ENCODE measurements at regions not wholly inside any gene's neighbourhood (a gene's known extent, or its start where the extent isn't known, plus 50 kb on each side); places are given as distances from the start of the nearest gene placed in this dataset.
"Not testable (repeated sequence)": the region's sequence is repeated elsewhere in the genome, so short reads cannot be mapped to it uniquely, and the experiment has no call there.

DNA sequence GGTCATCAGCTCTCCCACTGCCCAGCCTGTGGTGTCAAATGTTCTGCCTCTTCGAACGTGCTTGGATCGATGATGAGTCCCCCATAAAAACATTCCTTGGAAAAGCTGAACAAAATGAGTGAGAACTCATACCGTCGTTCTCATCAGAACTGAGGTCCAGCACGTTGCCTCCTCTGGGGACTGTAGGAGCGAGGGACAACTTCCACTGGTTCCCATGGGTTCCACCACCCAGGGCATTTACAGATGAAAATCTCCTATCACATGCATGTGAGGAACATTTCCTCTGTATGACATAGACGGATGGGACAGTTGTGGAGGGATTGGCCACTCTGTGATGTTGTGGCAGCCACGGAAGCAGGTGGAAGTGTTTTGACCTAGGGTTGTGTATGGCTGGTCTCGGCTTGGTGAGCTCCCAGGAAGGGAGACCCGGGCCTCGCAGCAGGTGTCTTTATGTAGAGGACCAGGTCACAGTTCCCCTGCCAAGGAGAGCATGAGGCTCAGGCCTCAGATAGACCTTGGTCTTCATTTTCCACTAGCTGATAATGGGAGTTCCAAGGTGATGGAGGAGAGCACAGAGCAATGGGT, 113.0 kb downstream of the SNRPN start:
- no peak for DNase-seq (ENCODE audit: low spot score)

DNA sequence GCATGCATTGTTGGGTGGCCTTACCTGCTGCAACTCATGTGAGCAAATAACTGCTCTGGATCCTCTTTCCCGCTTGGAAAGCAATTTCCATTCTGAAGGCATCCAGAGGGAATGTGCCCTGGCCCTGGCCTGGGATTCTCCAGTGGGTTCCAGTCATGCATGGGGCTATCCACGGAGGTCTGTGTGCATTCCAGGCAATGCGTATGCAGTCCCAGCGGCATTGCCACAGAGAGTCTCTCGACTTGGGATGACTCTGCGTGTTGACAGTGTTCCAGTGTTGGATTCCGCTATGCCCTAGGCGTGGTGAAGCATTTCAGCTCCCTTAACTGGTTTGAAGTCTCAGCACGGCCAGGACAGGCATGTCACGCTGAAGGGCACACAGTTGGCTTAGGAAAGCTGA, 113.9 kb downstream of the SNRPN start:
- no peak for DNase-seq (ENCODE audit: low spot score)

DNA sequence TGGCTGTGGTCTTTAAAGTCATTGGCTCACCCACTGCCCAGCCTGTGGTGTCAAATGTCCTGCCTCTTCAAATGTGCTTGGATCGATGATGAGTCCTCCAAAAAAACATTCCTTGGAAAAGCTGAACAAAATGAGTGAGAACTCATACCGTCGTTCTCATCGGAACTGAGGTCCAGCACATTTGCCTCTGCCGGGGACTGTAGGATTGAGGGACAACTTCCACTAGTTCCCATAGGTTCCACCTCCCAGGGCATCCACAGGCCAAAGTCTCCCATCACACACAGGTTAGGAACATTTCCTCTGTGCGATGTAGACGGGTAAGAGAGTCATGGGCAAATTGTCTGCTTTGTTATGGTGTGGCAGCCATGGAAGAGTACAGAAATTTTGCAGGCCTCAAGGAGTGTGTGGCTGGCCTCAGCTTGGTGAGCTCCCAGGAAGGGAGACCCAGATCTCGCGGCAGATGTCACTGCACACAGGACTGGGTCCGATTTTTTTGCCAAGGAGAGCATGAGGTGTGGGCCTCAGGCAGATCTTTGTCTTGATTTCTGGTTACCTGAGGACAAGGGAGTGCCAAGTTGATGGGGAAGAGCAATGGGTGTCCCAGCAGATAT, 115.7 kb downstream of the SNRPN start:
- DNase-seq (ENCODE audit: low spot score): no peak

DNA sequence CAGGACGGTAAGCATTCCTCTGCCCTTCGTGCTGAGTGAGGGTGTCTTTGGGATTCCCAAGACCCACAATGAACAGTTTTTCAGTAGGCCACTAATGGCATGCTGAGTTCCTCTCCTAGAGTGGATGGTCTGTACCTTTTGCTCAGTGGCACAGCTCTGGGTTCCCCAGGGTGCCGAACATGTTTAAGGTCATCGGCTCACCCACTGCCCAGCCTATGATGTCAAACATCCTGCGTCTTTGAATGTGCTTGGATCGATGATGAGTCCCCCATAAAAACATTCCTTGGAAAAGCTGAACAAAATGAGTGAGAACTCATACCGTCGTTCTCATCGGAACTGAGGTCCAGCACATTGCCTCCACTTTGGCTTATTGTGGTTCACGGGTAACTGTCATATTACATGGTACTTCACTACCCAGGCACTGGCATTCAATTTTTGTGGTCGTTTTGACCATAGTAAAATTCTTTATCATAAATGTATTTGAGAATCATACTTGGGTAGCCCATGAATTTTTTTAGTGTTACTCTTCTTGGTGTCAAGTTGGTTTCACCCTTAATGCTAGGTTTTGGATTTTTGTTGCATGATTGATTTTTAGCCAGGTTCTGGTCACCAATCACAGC, 118.2 kb downstream of the SNRPN start:
- DNase-seq (ENCODE audit: low spot score): no peak

DNA sequence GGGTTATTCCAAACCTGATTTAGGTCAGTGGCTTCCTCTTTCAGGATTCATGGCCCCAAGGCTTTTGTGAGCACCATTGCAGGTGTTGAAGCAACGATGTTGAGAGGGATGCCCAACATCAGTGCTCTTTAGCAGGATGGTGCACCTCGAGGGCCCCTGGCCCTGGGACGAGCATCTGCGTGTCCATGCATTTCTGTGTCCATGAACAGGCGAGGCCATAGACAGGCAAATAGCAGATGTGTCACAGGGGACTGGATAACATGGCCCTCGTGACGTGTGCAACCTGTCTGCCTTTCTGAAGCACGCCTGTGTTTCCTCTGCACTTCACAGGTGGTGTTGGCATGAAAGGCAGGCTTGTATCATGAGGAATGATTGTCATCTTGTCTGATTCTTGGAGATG, 132.3 kb downstream of the SNRPN start:
- no peak for DNase-seq (ENCODE audit: low spot score)

DNA sequence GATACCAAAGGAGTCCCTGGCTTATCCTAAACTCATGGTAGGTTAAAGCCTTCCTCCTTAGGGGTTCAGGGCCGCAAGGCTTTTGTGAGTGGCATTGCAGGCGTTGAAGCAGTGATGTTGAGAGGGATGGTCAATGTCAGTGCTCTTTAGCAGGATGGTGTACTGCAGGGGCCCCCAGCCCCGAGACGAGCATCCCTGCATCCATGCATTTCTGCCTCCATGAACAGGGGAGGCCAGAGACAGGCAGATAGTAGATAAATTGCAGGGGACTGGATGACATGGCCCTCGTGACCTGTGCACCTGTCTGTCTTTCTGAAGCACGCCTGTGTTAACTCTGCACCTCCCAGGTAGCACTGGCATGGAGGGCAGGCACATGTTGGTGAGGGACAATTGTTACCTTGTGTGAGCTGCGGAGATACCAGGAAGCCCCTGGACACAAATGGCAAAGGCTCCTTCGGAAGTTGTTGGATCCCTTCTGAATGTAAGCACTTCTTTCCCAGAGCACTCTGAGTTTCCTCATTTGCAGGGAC, 133.5 kb downstream of the SNRPN start:
- DNase-seq (ENCODE audit: low spot score): no peak

DNA sequence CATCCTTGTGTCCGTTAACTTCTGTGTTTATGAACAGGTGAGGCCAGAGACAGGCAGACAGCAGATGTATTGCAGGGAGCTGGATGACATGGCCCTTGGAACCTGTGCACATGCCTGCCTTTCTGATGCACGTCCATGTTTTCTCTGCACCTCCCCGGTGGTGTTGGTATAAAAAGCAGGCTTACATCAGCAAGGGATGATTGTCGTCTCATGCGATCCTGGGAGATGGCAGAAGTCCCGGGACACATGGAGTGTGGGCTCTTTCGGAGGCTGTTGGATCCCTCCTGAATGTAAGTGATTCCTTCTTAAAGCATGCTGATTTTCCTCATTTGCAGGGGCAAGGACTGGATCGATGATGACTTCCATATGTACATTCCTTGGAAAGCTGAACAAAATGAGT, 134.8 kb downstream of the SNRPN start:
- DNase-seq (ENCODE audit: low spot score): no peak

DNA sequence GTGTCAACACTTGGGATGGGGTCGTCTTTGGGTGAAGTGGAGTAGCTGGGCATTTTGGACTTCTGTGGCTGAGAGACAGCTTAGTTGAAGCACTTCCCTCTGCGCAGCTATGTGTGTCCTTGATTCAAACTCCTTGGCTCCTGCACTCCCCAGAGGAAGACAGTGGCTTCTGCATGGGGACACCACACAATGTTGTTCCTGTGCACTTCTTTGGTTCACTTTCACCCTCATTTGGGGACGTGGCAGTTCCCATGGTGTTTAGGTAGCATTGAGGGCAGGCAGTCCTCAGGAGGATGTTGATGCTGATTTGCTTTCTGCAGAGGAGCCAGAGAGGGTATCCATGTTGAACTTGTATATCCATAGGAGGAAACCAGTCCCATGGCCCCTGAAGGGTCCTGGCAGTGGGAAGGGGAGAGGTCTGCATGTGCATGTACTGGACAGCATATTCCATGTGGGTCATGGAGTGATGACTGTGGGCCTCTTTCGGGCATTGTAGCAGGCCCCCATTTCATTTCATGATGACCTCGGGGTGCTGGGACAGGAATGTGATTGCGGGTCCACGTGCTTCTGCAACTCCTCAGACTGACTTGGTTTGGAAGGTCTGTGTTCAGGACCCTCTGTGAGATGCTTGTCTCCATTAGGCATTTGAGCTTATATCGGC, 135.4 kb downstream of the SNRPN start:
- no peak for DNase-seq (ENCODE audit: low spot score)

DNA sequence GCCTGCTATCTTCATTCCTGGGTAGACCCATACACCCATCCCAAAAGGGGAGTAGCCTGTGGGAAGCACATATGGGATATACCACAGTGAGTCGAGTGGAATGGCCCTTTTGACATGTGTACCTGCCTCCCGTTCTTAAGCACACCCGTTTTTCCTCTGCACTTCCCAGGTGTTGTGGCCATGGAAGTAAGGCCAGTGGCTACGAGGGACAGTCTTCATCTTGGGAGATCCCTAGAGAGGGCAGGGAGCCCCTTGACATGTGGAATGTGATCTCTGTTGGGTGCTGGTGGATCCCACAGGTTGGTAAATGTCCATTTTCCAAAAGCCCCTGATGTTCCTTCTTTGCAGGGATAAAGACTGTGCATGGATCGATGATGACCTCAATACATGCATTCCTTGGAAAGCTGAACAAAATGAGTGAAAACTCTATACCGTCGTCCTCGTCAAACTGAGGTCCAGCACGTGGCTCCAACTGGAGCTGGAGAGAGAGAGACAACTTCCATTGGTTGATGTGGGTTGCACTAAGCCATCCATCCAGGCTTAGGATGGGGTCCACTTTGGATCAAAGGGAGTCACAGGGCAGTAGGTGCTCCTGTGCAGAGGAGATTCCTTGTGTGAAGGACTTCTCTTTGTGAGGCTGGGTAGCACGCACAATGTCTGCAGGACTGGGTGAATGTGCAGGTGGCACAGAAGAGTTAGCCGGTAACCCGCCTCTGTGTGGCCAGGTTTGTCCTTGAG, 136.8 kb downstream of the SNRPN start:
- DNase-seq (ENCODE audit: low spot score): no peak

DNA sequence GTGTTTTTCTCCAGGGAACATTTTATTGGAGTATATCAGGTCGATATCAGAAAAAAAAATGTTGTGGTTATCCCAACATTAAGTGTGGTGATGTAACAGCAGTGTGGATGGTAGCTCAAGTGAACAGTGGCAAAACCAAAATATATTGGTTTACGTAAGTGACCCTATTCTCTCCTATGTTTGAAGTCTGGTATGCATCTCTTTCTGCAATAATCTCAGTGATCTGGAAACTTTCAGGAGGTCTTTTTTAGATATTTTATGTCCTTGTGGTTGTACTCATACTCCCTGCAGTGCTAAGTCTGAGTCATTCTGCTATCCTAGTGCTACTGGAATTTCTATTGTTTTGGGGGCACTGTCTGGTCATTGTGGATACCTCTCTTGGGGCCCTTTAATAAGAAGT, 137.9 kb downstream of the SNRPN start:
- DNase-seq (ENCODE audit: low spot score): no peak

DNA sequence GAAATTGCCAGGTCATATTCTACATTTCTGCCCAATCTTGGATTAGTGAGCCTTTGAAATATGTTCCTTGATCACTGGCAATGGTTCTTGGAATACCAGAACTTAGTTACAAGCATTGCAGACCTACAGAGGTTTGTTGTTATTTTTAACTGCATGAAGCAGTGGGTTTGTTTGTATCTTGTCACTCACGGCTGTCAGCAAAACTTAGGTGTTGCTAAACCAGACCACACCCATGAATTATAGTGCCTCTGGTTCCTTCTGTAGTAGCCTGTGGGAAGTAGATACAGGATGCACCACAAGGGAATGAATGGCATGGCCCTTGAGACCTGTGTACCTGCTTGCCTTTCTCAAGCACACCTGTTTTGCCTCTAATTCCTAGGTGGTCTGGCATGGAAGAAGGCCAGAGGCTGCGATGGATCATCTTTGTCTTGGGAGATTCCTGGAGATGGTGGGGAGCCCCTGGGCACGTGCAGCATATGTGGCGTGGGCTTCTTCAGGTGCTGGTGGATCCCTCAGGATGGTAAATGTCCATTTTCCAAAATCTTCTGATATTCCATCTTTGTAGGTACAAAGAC, 138.8 kb downstream of the SNRPN start:
- no peak for DNase-seq (ENCODE audit: low spot score)

DNA sequence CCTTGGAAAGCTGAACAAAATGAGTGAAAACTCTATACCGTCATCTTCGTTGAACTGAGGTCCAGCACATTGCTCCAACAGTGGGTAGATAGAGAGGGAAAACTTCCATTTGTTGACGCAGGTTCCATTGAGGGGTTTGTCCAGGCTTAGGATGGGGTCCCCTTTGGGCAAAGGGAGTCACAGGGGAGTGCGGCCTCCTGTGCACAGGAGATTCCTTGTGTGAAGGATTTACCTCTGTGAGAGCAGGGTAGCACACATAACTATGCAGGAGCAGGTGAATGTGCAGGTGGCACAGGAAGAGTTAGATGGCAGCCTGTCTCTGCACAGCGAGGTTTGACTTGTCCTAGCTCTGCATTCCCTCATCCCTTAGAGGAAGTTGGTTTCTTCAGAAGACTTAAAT, 139.3 kb downstream of the SNRPN start:
- DNase-seq (ENCODE audit: low spot score): no peak

DNA sequence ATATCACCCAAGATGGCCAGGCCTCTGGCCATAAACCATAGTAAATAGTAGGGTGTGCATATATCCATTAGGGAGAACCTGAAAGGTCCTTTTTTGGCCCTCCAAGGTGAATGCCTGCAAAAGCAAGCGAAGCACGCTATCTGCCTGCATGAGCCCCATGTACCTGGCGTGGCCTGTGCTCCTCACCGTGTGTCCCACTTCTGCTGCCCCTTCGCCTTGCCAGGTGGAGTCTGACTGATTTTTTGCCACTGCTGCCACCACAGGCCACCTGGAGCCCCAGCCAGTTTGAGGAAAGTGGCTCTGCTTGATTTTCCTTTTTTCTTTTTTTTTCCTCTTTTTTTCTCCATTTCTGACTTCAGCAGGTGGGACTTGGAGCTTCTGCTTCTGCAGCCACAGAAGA, 139.7 kb downstream of the SNRPN start:
- no peak for DNase-seq (ENCODE audit: low spot score)

DNA sequence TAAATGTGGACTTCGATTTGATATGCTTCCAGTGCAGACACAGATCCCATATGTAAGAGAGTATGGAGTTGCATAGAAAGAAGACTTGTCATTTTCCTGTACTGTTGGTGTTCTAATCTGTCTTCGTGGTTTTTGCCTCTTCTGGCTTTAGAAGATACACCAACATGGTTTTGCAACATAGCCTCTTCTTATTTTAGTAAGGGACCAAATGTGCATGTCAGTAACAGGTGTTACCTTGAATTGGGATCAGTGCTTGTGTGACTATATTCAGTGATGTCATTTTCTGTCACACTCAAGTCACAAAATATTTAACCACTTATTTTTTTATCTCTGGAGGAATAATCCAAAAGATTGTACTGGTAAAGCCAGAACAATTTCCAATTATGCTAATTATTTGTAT, 140.4 kb downstream of the SNRPN start:
- DNase-seq (ENCODE audit: low spot score): no peak

DNA sequence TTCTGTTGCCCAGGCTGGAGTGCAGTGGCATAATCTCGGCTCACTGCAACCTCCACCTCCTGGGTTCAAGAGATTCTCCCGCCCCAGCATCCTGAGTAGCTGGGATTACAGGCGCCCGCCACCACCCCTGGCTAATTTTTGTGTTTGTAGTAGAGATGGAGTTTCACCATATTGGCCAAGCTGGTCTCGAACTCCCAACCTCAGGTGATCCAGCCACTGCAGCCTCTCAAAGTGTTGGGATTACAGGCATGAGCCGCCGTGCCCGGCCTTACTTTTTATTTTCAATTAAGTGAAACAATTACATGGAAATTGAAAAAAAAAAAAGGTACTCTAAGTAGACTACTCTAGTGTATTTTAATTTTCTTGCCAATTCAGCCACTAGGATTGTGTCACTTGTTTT, 145.2 kb downstream of the SNRPN start:
- DNase-seq (ENCODE audit: low spot score): not testable (repeated sequence)

DNA sequence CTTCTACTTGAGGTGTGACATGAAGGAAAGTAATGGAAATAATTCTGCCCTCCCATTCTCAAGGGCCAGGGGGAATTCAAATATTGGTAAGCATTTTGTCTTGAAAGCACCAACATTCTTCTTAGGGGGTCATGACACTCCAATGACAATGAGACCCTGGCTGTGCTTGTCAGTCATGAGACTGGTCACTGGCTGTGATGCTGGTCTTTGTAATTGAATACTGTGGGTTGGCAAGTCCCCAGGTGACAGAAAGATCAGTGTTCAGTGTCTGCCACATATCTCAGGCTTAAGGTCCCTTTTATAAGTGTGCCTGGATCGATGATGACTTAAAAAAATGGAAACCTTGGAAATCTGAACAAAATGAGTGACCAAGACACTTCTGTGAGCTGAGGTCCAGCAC, 151.4 kb downstream of the SNRPN start:
- DNase-seq (ENCODE audit: low spot score): no peak

DNA sequence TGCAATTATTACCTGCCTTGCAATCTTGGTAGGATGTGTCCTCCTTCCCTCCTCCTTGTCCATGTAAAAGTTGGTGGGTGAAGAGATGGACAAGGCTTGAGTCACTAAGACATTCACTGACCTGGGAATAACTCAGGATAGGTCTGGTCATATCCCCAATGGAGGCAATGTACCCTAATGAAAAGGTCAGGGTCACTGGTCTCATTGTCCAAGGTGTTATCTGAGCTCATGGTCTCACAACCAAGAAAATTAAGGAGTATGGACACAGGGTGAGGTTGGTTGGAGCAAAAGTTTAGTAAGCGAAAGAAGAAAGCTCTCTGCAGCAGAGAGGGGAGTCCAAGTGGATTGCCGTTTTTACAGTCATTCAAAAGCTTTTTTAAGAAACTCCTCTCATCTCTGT, 179.0 kb downstream of the SNRPN start:
- DNase-seq (ENCODE audit: low spot score): no peak

DNA sequence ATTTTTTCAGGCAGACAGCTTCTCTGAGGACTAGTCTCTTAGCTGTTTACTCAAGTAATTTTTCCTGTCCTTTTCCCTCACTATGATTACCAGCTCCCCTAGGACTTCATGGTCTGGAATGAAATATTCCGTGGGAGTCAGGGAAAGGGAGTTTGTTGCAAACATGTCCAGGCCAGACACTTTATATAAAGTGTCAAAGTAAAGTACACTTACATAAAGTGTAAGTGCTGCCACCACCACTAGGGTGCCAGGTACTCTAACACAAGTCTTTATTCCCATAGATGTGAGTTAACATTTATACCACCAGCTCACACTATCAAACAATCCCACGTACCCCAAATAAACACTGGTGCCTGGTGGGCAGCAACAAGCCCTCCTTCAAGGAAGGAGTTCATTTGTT, 179.8 kb downstream of the SNRPN start:
- no peak for DNase-seq (ENCODE audit: low spot score)

DNA sequence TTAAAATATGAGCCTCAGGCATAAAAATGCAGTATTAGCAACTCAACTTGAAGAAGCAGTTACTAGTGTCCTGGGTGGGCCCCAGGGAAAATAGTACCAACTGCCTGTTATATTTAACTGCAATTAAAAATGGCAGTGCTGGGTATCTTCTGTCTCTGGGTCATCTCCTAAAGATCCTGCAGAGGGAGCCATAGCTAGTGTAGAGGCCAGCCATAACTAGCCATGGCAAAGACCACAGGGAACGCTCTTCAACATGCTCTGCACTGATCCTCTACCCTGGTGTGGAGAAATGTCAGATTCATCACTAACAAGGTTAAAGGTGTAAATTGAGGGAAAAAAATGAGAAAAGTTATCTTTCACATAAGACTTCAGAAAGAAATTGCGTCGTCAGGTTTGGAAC, 181.3 kb downstream of the SNRPN start:
- peak; percentile 22 for DNase-seq (ENCODE audit: low spot score)

DNA sequence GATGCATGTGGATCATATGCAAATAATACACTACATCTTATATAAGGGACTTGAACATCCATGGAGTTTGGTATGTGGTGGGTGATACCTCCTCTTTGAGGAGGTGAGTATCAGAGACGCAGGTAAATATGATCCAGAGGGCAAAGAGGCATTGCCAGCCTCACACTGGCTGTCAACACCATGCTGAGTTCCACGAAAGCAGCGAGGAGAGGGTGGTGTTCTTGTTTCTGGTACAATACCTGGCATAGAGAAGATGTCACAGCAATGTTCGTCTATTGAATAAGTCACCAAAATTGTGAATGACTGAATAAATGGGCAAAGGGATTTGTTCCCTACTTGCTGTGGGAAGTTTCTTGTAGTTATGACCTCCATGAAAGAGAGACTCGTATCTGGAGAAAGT, 182.2 kb downstream of the SNRPN start:
- no peak for DNase-seq (ENCODE audit: low spot score)

DNA sequence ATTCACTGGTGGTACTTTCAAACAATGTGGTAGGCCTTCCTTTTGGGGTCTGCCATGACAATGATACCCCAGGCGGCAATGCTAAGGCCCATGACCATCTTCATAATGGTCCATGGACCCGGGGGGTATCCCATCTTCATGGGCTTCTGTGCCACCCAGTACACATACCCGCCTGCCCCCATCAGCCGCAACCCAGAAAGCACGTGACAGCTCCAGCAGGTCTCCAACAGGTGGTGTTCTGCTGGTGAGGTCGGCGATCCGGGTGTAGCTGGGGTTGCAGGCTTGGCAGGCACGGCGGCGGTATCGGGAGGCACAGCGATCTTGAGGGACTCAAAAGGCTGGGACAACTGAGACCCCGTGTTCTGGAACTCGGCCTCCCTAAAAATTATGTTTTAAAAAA, 214.5 kb downstream of the SNRPN start:
- DNase-seq (ENCODE audit: low spot score): no peak

DNA sequence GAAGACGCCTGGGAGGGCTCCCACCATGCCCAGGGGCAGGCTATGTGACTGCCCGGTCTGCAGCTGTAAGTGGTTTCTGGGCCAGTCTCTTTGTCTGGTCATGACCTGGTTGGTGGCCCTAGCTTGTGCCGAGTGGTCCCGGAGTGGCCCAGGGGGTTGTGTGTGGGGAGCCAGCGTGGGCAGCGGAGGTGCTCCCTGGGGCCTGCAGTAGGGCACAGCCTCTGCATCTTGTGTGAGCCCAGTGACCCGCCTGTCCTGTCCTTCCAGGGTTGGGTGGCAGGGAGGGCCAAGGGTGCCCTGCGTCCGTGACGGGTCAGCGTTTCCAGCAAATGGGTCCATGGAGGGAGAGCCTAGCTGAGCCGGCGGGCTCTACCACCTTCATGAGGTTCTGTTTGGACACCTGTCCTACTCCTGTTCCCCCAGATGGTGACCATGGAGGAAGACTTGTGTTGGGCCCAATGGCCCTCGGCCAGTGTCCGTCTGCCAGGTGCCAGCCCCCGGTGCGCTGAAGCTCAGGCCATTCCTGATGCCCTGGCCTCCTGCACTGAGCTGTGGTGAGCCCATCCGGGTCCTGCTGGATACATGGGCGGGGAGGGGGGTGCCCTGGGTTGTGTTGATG, 215.4 kb downstream of the SNRPN start:
- no peak for DNase-seq (ENCODE audit: low spot score)
